Brain microvascular endothelial cell (primary cell): ENCODE measurements at regions not wholly inside any gene's neighbourhood (a gene's known extent, or its start where the extent isn't known, plus 50 kb on each side); places are given as distances from the start of the nearest gene placed in this dataset.

ENCODE experiments used
- DNase-seq: peaks from one replicate; pipeline ENCODE4 v3.0.0-alpha.2; 2020
- H3K27ac ChIP-seq: fragments of 250-450 bp; sonication (Bioruptor Pico); 2 replicates; pipeline ENCODE4 v1.5.1; 2020; ENCODE audit warnings: mild to moderate bottlenecking, moderate library complexity
- H3K27me3 ChIP-seq: fragments of 250-450 bp; sonication (Bioruptor Pico); replicated peaks from 2 replicates; pipeline ENCODE4 v1.5.1; 2020; ENCODE audit warnings: mild to moderate bottlenecking
- H3K36me3 ChIP-seq: fragments of 250-450 bp; sonication (Bioruptor Pico); replicated peaks from 2 replicates; pipeline ENCODE4 v1.5.1; 2020; ENCODE audit warnings: mild to moderate bottlenecking
- H3K4me3 ChIP-seq: 2 replicates; pipeline ENCODE4 v1.5.1; 2011; ENCODE audit warnings: low read depth, mild to moderate bottlenecking, control low read depth, low read length, moderate library complexity
- CTCF ChIP-seq: IDR thresholded peaks from 2 replicates; pipeline ENCODE4 v1.5.1; 2011; ENCODE audit warnings: low read depth, mild to moderate bottlenecking, moderate library complexity, low read length, control low read depth, inconsistent platforms; ENCODE audit errors: missing control alignments
- in situ Hi-C: cut with HindIII; loops from 2 replicates; pipeline ENCODE4 v1.10.0; 2017; ENCODE audit warnings: low sequenced_read_pairs, low pct_ligation_motif_present

DNA sequence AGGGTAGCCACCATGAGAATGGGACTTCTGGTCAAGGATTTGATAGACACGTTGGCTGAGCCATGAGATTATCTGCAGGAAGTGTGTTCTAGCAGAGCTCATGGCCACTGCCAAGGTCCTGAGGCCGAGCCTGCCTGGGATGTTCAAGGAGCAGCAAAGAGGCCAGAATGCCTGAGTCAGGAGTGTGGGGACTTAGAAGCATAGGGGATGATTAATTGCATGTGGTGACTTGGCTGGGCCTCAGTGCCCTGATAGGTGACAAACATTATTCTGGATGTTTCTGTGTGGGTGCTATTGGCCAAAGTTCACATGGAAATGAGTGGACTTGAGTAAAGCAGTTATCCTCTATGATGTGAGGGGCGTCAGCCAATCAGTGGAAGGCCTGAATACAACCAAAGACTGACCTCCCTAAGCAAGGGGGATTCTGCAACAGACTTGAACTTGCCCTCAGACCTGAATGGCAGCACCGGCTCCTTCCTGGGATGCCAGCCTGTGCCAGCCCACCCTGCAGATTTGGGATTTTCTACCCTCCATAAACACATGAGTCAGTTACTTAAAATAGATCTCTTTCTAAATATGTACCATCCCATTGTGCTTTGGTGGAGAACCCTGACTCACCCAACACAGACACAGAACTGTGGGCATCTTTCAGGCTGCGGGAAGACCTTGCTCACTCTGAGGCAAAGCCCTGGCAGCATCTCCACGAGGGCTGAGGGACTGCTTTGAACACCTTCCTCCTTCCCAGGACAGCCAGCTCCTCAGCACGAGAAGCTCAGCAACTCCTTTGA lies 363.9 kb upstream of the MGMT start:
- in situ Hi-C loops: no loop called here
- peak; percentile 27 for DNase-seq

GRCh38 chr10:129104266-129105045 lies 362.6 kb upstream of the MGMT start:
- Histone ChIP-seq H3K27me3 (no peaks in the 10 kb centered on the region), H3K36me3 (no peaks in the 10 kb centered on the region), H3K27ac (peak overlapping the region; percentile 87), H3K4me3 (no peak overlapping the region)
- in situ Hi-C loops: no loop called here
- peak; percentile 25 for DNase-seq
- no peak for TF ChIP-seq CTCF

More for the DNA sequence above, 363.9 kb upstream of the MGMT start:
- H3K4me3 ChIP-seq: no peak overlapping the region
- no peaks in the 10 kb centered on the region for H3K27me3 ChIP-seq
- no peak overlapping the region for H3K27ac ChIP-seq
- H3K36me3 ChIP-seq: no peaks in the 10 kb centered on the region
- no peak for TF ChIP-seq CTCF

- Histone ChIP-seq H3K27ac (peak overlapping the region; percentile 87), H3K36me3 (no peaks in the 10 kb centered on the region), H3K27me3 (no peaks in the 10 kb centered on the region), H3K4me3 (no peak overlapping the region)
- in situ Hi-C loops: no loop called here
- peak; percentile 20 for DNase-seq
- TF ChIP-seq CTCF: no peak
Measured at GRCh38 chr10:129105266-129105665, 361.8 kb upstream of the MGMT start.

DNA sequence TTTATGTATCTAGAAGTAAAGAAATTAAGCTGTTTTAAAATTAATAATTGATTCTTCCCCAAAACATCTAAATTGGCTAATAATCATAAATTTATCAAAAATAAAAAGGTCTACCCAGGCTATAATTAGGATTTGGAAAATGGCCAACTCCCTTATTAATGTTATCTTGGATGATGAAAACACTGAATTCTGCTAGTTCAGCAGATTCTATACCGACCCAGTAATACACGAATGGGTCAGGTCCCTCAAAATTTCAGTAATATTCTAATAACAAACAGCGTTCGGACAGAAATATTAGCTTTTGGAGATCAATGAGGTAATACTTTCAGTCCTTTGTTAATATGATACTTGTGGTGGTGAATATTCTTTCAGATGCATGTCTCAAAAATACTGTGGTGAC lies 360.7 kb upstream of the MGMT start:
- in situ Hi-C loops: no loop called here
- no peak for DNase-seq
- no peak for TF ChIP-seq CTCF
- no peak overlapping the region for H3K27ac ChIP-seq
- H3K36me3 ChIP-seq: no peaks in the 10 kb centered on the region
- H3K4me3 ChIP-seq: no peak overlapping the region
- H3K27me3 ChIP-seq: no peaks in the 10 kb centered on the region

- DNase-seq: no peak
- no peaks in the 10 kb centered on the region for H3K27me3 ChIP-seq
- H3K27ac ChIP-seq: no peak overlapping the region
- no peaks in the 10 kb centered on the region for H3K36me3 ChIP-seq
- no peak overlapping the region for H3K4me3 ChIP-seq
- TF ChIP-seq CTCF: no peak
- in situ Hi-C loops: no loop called here
Measured at GRCh38 chr10:129107525-129107924, 359.5 kb upstream of the MGMT start.
